ENCODE measurements at regions not wholly inside any gene's neighbourhood (a gene's known extent, or its start where the extent isn't known, plus 50 kb on each side); places are given as distances from the start of the nearest gene placed in this dataset.

GRCh38 chr3:104145164-104145563 is 1221.5 kb upstream of the ALCAM start:
- H3K36me3 Mint-ChIP-seq: no peaks in the 10 kb centered on the region

GRCh38 chr3:104149154-104149553 is 1217.6 kb upstream of the ALCAM start:
- Mint-ChIP-seq H3K4me3 (no peak overlapping the region), H3K4me1 (no peaks in the 10 kb centered on the region), H3K36me3 (no peaks in the 10 kb centered on the region), H3K9me3 (no peaks in the 10 kb centered on the region), H3K27ac (no peak overlapping the region), H3K27me3 (no peaks in the 10 kb centered on the region)
- POLR2A ChIA-PET: no interaction called here
- ATAC-seq (ENCODE audit: low read depth): no peak
- no peak for DNase-seq

More at GRCh38 chr3:104145164-104145563, 1221.5 kb upstream of the ALCAM start:
- POLR2A ChIA-PET: no interaction called here
- H3K27ac Mint-ChIP-seq: no peak overlapping the region
- H3K27me3 Mint-ChIP-seq: no peaks in the 10 kb centered on the region
- H3K4me3 Mint-ChIP-seq: no peak overlapping the region
- ATAC-seq (ENCODE audit: low read depth) (no peak), DNase-seq (no peak)
- peaks cover 1% of the 10 kb centered on the region for H3K9me3 Mint-ChIP-seq
- no peaks in the 10 kb centered on the region for H3K4me1 Mint-ChIP-seq

GRCh38 chr3:104150724-104151123 is 1216.0 kb upstream of the ALCAM start:
- ATAC-seq (ENCODE audit: low read depth) (no peak), DNase-seq (no peak)
- no peaks in the 10 kb centered on the region for H3K36me3 Mint-ChIP-seq
- H3K27me3 Mint-ChIP-seq: no peaks in the 10 kb centered on the region
- no peak overlapping the region for H3K4me3 Mint-ChIP-seq
- no peaks in the 10 kb centered on the region for H3K4me1 Mint-ChIP-seq
- H3K9me3 Mint-ChIP-seq: no peaks in the 10 kb centered on the region
- POLR2A ChIA-PET: no interaction called here
- H3K27ac Mint-ChIP-seq: no peak overlapping the region

GRCh38 chr3:104154896-104155295 is 1211.8 kb upstream of the ALCAM start:
- no peak overlapping the region for H3K4me3 Mint-ChIP-seq
- H3K27me3 Mint-ChIP-seq: no peaks in the 10 kb centered on the region
- no peaks in the 10 kb centered on the region for H3K9me3 Mint-ChIP-seq
- DNase-seq (no peak), ATAC-seq (ENCODE audit: low read depth) (no peak)
- H3K27ac Mint-ChIP-seq: no peak overlapping the region
- H3K36me3 Mint-ChIP-seq: no peaks in the 10 kb centered on the region
- POLR2A ChIA-PET: no interaction called here
- H3K4me1 Mint-ChIP-seq: no peaks in the 10 kb centered on the region

- Mint-ChIP-seq H3K4me3 (no peak overlapping the region), H3K4me1 (no peaks in the 10 kb centered on the region), H3K9me3 (peaks cover 5% of the 10 kb centered on the region), H3K27ac (no peak overlapping the region), H3K27me3 (no peaks in the 10 kb centered on the region), H3K36me3 (no peaks in the 10 kb centered on the region)
- POLR2A ChIA-PET: no interaction called here
- no peak for DNase-seq
- no peak for ATAC-seq (ENCODE audit: low read depth)
These were observed 1200.8 kb upstream of the ALCAM start for GRCh38 chr3:104165866-104166265.

- H3K4me3 Mint-ChIP-seq: no peak overlapping the region
- H3K27ac Mint-ChIP-seq: no peak overlapping the region
- DNase-seq: no peak
- no peak for ATAC-seq (ENCODE audit: low read depth)
- peaks cover 5% of the 10 kb centered on the region for H3K9me3 Mint-ChIP-seq
- no peaks in the 10 kb centered on the region for H3K4me1 Mint-ChIP-seq
- POLR2A ChIA-PET: no interaction called here
- H3K27me3 Mint-ChIP-seq: no peaks in the 10 kb centered on the region
- no peaks in the 10 kb centered on the region for H3K36me3 Mint-ChIP-seq
These were observed 1198.3 kb upstream of the ALCAM start for GRCh38 chr3:104168386-104168785.

GRCh38 chr3:104175696-104176095 is 1191.0 kb upstream of the ALCAM start:
- POLR2A ChIA-PET: no interaction called here
- no peak overlapping the region for H3K4me3 Mint-ChIP-seq

GRCh38 chr3:104176706-104177105 is 1190.0 kb upstream of the ALCAM start:
- no peak for DNase-seq
- no peak overlapping the region for H3K27ac Mint-ChIP-seq
- H3K27me3 Mint-ChIP-seq: no peaks in the 10 kb centered on the region
- H3K36me3 Mint-ChIP-seq: no peaks in the 10 kb centered on the region
- no peaks in the 10 kb centered on the region for H3K4me1 Mint-ChIP-seq
- POLR2A ChIA-PET: no interaction called here
- H3K9me3 Mint-ChIP-seq: peaks cover 2% of the 10 kb centered on the region
- ATAC-seq (ENCODE audit: low read depth): no peak
- H3K4me3 Mint-ChIP-seq: no peak overlapping the region

More at GRCh38 chr3:104175696-104176095, 1191.0 kb upstream of the ALCAM start:
- Mint-ChIP-seq H3K36me3 (no peaks in the 10 kb centered on the region), H3K4me1 (no peaks in the 10 kb centered on the region), H3K27ac (no peak overlapping the region), H3K27me3 (no peaks in the 10 kb centered on the region), H3K9me3 (peaks cover 2% of the 10 kb centered on the region)
- no peak for DNase-seq
- ATAC-seq (ENCODE audit: low read depth): no peak

- no peak for DNase-seq
- no peaks in the 10 kb centered on the region for H3K4me1 Mint-ChIP-seq
- no peak for ATAC-seq (ENCODE audit: low read depth)
- no peaks in the 10 kb centered on the region for H3K27me3 Mint-ChIP-seq
- no peak overlapping the region for H3K4me3 Mint-ChIP-seq
- H3K27ac Mint-ChIP-seq: no peak overlapping the region
- no peaks in the 10 kb centered on the region for H3K36me3 Mint-ChIP-seq
- peaks cover 2% of the 10 kb centered on the region for H3K9me3 Mint-ChIP-seq
- POLR2A ChIA-PET: no interaction called here
These were observed 1188.0 kb upstream of the ALCAM start for GRCh38 chr3:104178680-104179079.

GRCh38 chr3:104180906-104181305 is 1185.8 kb upstream of the ALCAM start:
- Mint-ChIP-seq H3K4me3 (no peak overlapping the region), H3K27ac (no peak overlapping the region), H3K9me3 (peaks cover 2% of the 10 kb centered on the region), H3K36me3 (no peaks in the 10 kb centered on the region), H3K4me1 (no peaks in the 10 kb centered on the region), H3K27me3 (no peaks in the 10 kb centered on the region)
- ATAC-seq (ENCODE audit: low read depth) (no peak), DNase-seq (no peak)
- POLR2A ChIA-PET: no interaction called here

- Mint-ChIP-seq H3K4me3 (no peak overlapping the region), H3K9me3 (no peaks in the 10 kb centered on the region), H3K27me3 (no peaks in the 10 kb centered on the region), H3K36me3 (no peaks in the 10 kb centered on the region), H3K27ac (no peak overlapping the region), H3K4me1 (no peaks in the 10 kb centered on the region)
- POLR2A ChIA-PET: no interaction called here
- ATAC-seq (ENCODE audit: low read depth) (no peak), DNase-seq (no peak)
These were observed 1176.0 kb upstream of the ALCAM start for GRCh38 chr3:104190681-104191080.

GRCh38 chr3:104198131-104198530 is 1168.6 kb upstream of the ALCAM start:
- POLR2A ChIA-PET: no interaction called here
- Mint-ChIP-seq H3K9me3 (peaks cover 3% of the 10 kb centered on the region), H3K4me1 (no peaks in the 10 kb centered on the region), H3K27ac (no peak overlapping the region), H3K27me3 (no peaks in the 10 kb centered on the region), H3K4me3 (no peak overlapping the region), H3K36me3 (no peaks in the 10 kb centered on the region)
- DNase-seq (no peak), ATAC-seq (ENCODE audit: low read depth) (no peak)

GRCh38 chr3:104206925-104207324 is 1159.8 kb upstream of the ALCAM start:
- Mint-ChIP-seq H3K4me1 (no peaks in the 10 kb centered on the region), H3K9me3 (peaks cover 2% of the 10 kb centered on the region), H3K36me3 (no peaks in the 10 kb centered on the region), H3K4me3 (no peak overlapping the region), H3K27me3 (no peaks in the 10 kb centered on the region), H3K27ac (no peak overlapping the region)
- ATAC-seq (ENCODE audit: low read depth) (no peak), DNase-seq (no peak)
- POLR2A ChIA-PET: no interaction called here

GRCh38 chr3:104214277-104214676 is 1152.4 kb upstream of the ALCAM start:
- no peaks in the 10 kb centered on the region for H3K36me3 Mint-ChIP-seq
- no peak for ATAC-seq (ENCODE audit: low read depth)
- POLR2A ChIA-PET: no interaction called here
- H3K27ac Mint-ChIP-seq: no peak overlapping the region
- no peaks in the 10 kb centered on the region for H3K9me3 Mint-ChIP-seq
- no peaks in the 10 kb centered on the region for H3K4me1 Mint-ChIP-seq
- no peak for DNase-seq
- no peaks in the 10 kb centered on the region for H3K27me3 Mint-ChIP-seq
- H3K4me3 Mint-ChIP-seq: no peak overlapping the region

GRCh38 chr3:104214937-104215336 is 1151.8 kb upstream of the ALCAM start:
- no peak overlapping the region for H3K4me3 Mint-ChIP-seq
- POLR2A ChIA-PET: no interaction called here

More at GRCh38 chr3:104214937-104215336, 1151.8 kb upstream of the ALCAM start:
- Mint-ChIP-seq H3K27me3 (no peaks in the 10 kb centered on the region), H3K9me3 (no peaks in the 10 kb centered on the region), H3K36me3 (no peaks in the 10 kb centered on the region), H3K4me1 (no peaks in the 10 kb centered on the region), H3K27ac (no peak overlapping the region)
- ATAC-seq (ENCODE audit: low read depth) (no peak), DNase-seq (no peak)

Measured in activated naive CD8-positive, alpha-beta T cell treated with anti-CD3 and anti-CD28 coated beads, Interleukin-2, amount 10 ng/mL, durations not matched to agents 7 days and 5 days (primary cell).